ENCODE measurements at regions not wholly inside any gene's neighbourhood (a gene's known extent, or its start where the extent isn't known, plus 50 kb on each side); places are given as distances from the start of the nearest gene placed in this dataset.

GRCh38 chr20:39243962-39244361 lies 281.8 kb downstream of the DHX35 start:
- DNase-seq: no peak

GRCh38 chr20:39242614-39243013 lies 280.5 kb downstream of the DHX35 start:
- no peak for DNase-seq

- DNase-seq: no peak
Observed at GRCh38 chr20:39234520-39235095, 272.5 kb downstream of the DHX35 start.

GRCh38 chr20:39233755-39234154 lies 271.6 kb downstream of the DHX35 start:
- DNase-seq: no peak

GRCh38 chr20:39227416-39227815 lies 265.3 kb downstream of the DHX35 start:
- no peak for DNase-seq

GRCh38 chr20:39225978-39226377 lies 263.8 kb downstream of the DHX35 start:
- DNase-seq: no peak

DNA sequence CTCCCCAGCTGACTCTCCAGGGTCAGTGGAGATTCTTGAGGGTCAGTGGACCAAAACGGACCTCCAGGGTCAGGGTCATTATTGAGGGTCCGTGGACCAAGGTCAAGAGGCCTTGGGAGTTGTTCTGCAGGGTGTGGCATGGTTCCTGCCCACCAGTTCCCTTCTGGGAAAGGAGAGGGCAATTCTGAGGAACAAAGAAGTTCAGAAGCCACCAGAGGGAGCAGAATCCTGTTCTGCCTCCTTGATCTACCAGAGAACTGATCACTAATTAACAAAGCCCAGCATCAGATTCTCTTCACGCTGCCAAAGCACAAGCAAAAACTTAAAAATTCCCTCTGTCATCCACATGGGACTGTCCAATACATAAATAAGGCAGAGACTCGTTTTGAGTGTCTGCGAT lies 263.4 kb downstream of the DHX35 start:
- DNase-seq: no peak

GRCh38 chr20:39222101-39222500 lies 260.0 kb downstream of the DHX35 start:
- DNase-seq: no peak

DNA sequence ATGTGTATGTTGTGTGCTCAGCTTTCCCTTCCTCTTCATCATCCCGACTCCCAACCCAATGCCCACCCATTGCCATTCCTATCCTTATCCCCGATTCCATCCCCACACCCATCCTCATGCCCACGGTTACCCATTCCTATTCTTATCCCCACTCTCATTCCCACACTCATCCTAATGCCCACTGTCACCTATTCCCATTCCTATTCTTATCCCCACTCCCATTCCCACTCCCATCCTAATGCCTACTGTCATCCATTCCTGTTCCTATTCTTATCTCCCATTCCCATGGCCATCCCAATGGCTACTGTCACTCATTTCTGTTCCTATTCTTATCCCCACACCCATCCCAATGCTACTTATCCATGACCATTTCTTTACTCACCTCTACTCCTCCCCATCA lies 254.1 kb downstream of the DHX35 start:
- no peak for DNase-seq

- DNase-seq: no peak
Observed at GRCh38 chr20:39214828-39215227, 252.7 kb downstream of the DHX35 start.

DNA sequence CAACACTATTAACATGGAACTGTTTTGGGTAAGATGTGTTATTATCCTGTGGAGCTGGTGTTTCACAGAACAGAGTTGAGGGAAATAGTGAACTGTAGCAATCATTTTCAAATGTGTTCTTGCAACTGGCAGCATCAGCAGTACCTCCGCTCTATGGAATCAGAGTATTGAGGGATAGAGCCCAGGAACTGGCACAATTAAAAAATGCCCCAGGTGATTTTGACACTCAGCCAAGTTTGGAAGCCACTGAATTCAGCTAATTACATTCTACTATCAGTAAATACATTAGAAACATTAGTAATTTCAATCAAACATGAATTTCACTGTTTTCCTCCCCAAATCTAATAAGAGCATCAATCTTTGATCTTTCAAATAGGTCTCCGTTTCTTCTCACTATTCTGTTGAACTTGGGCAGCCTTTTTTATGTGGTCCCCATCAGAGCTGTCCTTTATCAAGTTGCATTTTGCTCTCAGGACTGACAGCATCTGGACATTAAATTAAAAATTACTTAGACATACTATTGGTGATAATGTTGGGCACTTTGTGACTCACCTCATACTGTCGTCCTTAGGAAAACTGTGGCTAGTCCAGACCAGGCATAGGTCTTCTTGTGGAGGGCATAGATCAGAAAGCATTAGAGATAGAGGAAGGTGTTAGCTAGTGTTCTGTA lies 251.5 kb downstream of the DHX35 start:
- DNase-seq: no peak

DNA sequence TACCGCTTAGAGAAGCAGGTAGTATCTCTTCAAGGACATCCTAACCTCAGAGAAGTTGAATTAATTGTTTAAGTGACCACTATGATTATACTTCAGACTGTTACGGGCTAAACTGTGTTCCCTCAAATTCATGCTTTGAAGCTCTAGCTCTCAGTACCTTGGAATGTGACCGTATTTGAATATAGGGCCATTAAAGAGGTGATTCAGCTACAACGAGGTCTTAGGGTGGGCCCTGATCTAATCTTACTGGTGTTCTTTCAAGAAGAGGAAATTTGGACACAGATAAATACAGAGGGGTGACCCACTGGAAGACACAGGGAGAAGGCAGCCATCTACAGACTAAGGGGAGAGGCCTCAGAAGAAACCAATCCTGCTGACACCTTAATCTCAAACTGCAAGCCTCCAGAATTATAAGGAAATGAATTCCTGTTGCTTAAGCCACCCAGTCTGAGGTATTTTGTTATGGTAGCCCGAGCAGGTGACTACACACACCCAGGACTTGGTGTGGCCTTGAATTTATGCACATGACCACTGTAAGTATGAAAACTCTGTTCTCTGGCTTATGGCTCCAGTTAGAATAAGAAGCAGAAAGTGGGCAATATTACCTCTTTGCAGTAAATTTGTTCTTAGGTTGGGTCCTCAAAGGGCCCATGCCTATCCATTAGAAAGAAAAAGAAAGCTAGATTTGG lies 249.1 kb downstream of the DHX35 start:
- no peak for DNase-seq

- no peak for DNase-seq
Observed at GRCh38 chr20:39210341-39211036, 248.3 kb downstream of the DHX35 start.

GRCh38 chr20:39206899-39207564 lies 244.9 kb downstream of the DHX35 start:
- no peak for DNase-seq

- no peak for DNase-seq
Observed at GRCh38 chr20:39195582-39196021, 233.5 kb downstream of the DHX35 start.

DNA sequence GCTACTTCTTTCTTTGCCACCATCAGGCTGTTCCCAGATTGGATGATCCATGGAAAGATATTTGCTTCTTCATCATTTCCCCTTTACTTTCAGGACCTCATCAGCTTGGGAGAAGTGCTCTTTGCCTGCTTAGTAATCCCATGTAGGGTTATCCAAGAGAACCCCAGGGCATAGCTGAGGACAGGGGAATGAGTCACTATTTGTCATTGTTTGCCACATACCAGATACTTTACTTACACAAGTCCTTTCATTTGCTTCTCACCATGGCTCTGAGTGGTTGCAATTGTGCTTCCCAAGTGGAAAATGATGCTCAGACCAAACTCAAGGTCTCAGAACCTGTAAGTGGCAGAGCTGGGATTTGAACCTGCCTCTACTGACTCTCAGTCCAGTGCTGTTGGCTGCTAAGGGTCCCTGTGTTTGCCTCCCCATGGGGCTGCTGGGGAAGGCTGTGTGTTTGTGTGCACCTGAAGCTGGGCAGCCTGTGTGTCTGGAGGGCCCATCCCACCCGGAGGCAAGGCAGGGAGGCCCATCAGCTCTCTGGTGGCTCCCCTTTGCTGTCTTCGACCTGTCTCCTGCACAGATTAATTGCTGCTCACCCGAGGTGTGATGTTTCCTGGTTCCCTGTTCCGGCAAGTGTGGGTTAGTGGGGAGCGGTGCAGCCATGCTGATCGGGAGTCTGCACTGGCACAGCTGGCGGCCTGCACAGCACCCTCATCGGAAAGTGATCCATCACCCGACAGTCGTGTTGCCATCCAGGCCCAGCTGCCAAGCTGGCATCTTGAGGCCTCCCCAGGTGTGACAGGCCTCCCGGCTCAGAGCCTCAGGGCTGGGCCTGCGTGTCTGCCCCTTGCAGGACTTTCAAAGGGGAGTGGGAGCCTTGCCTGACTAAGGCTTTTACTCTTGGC lies 228.8 kb downstream of the DHX35 start:
- peak; percentile 11 for DNase-seq

GRCh38 chr20:39188266-39188765 lies 226.2 kb downstream of the DHX35 start:
- no peak for DNase-seq

- DNase-seq: no peak
Observed at GRCh38 chr20:39181490-39181889, 219.3 kb downstream of the DHX35 start.

- no peak for DNase-seq
Observed at GRCh38 chr20:39176457-39176856, 214.3 kb downstream of the DHX35 start.

DNA sequence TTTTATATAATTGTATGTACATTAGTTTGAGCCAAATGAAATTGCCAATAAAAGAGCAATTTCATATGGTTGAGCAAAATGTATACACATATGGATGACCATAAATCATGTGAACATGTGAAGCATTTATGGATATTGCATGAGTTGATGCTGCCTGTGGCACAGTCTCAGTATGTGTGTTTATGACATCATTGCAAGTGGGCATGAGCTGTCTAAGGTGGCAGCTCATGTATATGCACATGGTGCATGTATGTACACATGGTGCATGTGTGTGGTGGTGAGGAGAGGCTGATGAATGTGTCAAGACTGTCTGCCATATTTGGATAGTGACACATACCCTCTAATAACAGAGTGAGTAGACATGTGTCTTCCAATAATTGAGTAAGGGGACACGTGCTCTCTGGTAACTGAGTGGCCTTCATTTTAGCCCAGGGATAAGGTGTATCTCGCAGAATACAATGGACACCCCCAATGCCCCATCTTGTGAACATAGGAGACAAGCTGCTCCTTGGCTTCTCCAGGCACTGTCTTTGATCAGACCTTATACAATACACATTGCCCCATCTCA lies 208.8 kb downstream of the DHX35 start:
- DNase-seq: no peak

GRCh38 chr20:39165099-39165498 lies 203.0 kb downstream of the DHX35 start:
- no peak for DNase-seq

- no peak for DNase-seq
Observed at GRCh38 chr20:39164642-39165041, 202.5 kb downstream of the DHX35 start.
